DOHH2 (cell line): ENCODE measurements at regions not wholly inside any gene's neighbourhood (a gene's known extent, or its start where the extent isn't known, plus 50 kb on each side); places are given as distances from the start of the nearest gene placed in this dataset.

Experiments
- CTCF ChIP-seq: fragments of 200-600 bp; sonication (generic); IDR thresholded peaks from one replicate; pipeline ENCODE4 v1.5.1; 2014; ENCODE audit warnings: antibody characterized with exemption, mild to moderate bottlenecking, low read depth, low read length; ENCODE audit not compliant: poor library complexity, severe bottlenecking
- EZH2phosphoT487 ChIP-seq: fragments of 200-600 bp; sonication (generic); IDR thresholded peaks from 2 replicates; pipeline ENCODE4 v1.6.1; 2017; ENCODE audit warnings: borderline replicate concordance, mild to moderate bottlenecking, antibody characterized with exemption, low read length, moderate library complexity, mixed read lengths

GRCh38 chr3:72544239-72544638 is 304.0 kb downstream of the SHQ1 start:
- TF ChIP-seq CTCF (no peak), EZH2phosphoT487 (no peak)
